ENCODE measurements at regions not wholly inside any gene's neighbourhood (a gene's known extent, or its start where the extent isn't known, plus 50 kb on each side); places are given as distances from the start of the nearest gene placed in this dataset.

DNA sequence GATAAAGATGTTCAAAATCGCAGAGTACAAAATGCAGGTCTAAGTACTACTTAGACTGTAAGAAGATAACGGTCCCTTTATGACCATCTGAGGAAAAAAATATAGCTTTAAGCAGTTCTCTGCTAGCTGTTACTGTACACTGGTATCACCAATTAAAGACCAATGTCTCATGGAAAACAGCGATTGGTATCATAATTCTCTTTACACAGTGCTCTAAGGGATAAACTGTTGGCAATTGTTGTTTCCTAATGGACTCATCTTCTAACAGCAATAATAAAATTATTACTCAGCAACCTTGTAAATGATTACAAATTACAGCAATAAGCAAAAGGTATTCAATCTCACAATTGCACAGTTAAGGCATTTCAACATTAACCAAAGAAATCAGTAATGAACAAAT, 142.2 kb upstream of the DLGAP1 start:
- TF ChIP-seq, protein P1, sequence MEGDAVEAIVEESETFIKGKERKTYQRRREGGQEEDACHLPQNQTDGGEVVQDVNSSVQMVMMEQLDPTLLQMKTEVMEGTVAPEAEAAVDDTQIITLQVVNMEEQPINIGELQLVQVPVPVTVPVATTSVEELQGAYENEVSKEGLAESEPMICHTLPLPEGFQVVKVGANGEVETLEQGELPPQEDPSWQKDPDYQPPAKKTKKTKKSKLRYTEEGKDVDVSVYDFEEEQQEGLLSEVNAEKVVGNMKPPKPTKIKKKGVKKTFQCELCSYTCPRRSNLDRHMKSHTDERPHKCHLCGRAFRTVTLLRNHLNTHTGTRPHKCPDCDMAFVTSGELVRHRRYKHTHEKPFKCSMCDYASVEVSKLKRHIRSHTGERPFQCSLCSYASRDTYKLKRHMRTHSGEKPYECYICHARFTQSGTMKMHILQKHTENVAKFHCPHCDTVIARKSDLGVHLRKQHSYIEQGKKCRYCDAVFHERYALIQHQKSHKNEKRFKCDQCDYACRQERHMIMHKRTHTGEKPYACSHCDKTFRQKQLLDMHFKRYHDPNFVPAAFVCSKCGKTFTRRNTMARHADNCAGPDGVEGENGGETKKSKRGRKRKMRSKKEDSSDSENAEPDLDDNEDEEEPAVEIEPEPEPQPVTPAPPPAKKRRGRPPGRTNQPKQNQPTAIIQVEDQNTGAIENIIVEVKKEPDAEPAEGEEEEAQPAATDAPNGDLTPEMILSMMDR (IDR thresholded peaks at IDR 0.05): no peak
- no peak for TF ChIP-seq POLR2A (IDR thresholded peaks at IDR 0.05)
